Activated CD8-positive, alpha-beta memory T cell treated with anti-CD3 and anti-CD28 coated beads, Interleukin-2, amount 50 U/mL, for 1 hour (primary cell): ENCODE measurements at regions not wholly inside any gene's neighbourhood (a gene's known extent, or its start where the extent isn't known, plus 50 kb on each side); places are given as distances from the start of the nearest gene placed in this dataset.

Experiments used
- DNase-seq: peaks from one replicate; pipeline ENCODE4 v3.0.0-alpha.2; 2020; ENCODE audit errors: extremely low read depth

DNA sequence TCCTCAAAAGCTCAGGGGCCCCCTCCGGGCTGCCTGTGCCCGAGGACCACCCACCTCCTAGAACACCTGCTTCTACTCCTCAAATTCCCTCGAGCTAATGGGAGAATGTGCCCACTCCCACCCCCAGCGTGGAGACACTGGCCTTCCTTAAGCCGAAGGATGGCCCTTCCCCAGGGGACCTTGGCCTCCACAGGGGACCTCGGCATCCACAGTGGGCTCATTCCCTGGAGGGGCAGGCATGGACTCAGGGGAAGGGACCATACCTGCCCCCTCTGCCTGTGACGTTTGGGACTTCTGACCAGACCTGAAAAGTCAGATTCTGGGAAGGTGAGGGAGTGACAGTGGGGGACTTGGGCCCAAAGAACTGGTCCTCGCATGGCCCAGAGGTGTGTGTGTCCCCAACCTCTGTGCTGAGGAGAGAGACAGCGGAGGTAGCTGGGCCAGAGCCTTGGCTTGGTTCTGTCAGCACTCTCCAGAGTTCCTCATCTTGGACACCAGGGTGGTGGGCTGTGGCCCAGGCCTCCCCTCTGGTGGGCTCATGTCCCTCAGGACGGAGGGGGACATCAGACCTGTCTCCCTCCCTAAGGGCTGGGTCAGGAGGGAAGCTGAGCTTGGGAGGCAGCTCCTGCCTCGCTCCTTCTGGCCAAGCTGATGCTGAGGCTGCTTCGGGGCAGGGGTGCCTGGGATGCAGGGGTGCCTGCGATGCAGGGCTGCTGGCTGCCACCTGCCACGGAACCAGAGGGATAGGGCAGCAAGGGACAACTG, 240.4 kb downstream of the HAUS1 start:
- no peak for DNase-seq

DNA sequence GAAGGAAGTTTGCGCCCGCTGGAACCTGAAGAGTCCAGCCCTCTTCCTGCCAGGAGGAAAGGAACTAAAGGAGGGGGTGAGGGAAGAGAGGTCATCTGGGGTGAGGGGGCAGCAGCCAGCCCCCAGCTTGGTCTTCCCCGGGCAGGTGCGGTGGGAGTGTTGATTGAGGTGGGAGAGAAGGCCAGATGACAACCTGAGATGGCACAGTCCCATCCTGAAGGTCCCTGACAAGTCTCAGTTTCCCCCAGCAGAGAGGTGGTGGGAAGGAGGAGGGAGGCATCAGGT, 240.9 kb downstream of the HAUS1 start:
- no peak for DNase-seq

DNA sequence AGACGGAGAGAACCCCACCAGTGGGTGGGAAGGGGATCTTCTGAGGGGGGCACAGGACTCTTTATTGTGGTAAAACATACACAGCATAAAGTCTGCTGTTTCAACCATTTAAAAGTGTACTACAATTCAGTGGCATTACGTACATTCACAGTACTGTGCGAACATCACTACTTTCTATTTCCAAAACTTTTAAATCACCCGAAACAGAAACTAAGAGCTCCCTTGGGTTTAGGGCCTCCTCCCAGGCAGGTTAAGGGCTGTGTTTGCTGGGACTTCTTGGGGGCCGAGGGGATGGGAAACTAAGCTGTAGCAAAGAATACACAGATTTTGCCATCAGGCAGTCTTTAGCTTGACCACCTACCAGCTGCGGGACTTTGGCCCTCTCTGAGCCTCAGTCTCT, 242.0 kb downstream of the HAUS1 start:
- DNase-seq: no peak

DNA sequence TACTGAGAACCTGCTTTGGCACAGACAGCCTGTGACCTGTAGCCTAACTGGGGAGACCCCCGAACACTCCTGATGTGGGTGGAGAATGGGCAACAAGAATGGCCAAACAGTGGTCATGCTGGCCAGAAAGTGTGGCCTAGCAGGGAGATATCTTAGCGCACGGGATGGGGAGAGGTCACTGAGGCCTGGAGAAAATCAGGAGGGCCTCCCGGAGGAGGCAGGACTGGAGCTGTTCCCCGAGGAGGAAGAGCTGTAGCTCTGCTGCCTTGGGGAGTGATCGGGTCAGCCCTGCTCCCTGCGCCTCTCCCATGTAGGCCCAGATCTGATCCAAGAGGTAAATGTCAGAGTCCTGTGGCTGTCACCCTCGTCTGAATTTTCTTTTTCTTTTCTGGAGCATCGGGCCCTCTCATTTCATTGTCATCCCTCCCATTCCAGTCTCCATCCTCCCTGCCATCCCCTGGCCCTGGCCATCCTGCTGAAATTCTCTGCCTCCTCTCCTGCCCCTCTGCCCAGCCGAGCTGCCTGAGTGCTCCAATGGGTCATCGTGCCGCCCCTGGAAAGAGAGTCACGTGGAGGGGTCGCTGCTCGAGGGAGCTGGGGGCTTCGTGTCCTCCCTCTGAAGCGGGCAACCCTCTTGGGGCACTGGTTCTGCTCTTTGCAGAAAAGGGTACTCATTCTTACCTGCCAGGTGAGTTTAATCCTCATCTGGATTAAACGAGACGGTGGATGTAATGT, 242.9 kb downstream of the HAUS1 start:
- no peak for DNase-seq

DNA sequence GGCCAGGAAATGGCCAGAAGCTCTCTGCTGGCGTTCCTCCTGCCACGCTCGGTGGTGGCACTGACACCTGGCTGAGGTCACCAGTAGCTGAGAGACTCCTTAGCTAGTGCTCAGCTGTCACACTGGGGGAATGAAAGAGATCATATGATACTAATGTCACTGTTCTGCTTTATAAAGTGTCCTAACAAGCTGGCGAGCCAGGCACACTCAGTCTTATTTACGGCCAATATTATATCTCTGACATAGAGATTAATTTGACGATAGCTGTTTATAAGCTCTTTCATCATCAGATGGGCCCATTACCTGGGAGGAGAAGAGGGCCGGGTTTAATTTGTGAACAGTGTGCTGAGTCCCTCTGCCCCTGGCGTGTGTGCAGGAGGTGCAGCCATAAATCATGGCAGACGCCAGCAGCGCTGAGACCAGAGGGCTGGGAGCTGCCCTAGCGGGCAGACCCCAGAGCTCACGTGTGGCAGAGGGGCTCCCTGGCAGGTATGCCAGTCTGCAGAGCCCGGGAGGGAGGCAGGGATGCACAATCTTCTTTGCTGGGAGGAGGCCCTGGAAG, 246.5 kb downstream of the HAUS1 start:
- no peak for DNase-seq

DNA sequence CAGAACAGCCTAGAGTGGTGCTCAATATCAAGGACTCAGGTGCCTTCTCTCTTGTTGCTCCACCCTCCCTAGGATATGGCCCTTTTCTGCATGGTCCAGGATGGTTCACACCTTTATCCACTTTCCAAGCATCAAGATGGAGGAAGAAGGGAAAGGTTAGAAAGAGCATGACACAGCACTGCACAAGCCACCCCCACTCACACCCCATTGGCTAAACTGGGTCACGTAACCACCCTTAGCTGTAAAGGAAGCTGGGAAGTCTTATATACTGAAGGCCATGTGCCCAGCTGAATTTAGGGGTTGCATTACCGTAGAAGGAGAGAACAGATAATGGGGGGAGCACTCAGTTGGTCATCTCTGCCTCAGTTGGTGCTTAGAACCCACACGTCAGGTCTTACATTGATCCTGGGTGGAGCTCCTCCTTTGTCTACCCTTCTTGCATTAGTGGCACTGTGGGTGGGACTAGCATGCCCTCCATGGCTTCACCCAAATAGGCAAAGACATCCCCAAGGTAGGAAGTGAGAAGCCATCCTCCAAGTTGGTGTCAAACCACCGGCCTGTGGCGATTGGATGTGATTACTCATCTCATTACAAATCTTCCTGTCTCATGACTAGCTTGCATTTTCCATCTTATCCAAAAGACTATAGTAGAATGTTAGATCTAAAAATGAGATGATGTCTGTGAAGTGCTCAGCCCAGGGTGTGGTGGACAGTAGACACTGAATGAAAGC, 248.5 kb downstream of the HAUS1 start:
- DNase-seq: no peak

DNA sequence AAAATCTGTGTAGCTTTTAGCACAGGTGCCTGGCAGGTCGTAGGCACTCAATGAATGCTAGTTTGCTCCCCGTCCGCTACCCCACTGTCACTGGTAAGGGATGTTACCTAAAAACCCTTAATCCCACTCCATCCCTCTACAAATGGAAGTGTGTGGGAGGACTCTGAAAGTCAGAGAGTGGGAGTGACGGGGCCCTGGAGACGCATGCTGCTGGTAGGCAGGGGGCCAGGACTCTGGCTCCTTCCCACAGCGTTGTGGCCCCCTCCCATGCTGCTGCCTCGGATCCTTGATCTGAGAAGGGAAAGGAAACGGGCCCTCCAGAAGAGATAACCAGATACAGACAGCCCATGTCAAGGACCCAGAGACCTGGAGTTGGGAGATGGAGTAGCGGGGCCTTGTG, 249.3 kb downstream of the HAUS1 start:
- no peak for DNase-seq

DNA sequence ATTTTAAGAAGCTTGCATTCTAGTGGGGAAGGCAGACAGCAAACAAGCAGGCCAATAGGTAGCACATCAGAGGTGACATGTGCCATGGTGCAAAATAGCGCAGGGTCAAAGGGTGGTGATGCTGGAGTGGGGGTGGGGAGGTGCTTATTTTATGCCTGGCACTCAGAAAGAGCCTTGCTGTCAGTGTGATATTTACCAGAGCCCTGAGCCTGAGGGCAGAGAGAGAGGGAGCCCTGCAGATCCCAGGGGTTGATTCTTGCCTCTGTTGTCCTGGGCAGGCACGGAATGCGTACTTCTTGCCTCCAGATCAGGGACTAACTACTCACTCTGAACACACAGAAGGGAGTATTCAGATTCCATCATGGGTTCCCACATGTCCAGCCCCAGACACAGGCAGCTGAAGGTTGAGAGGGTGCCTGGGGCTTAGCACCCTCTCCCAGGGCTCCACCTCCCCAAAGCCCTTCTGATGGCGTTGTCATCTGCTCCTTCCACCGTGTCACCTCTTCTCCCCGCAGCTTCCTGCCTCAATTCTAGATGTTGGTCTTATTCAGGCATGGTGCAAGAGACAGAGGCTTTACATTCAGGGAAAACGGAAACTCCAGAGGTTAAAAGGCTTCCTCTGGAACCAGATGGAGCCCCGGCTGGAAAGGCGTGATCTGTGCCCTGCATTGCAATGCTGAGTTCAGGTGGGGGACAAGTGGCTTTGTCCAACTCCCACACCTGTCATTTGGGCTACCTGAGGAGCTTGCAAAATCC, 252.3 kb downstream of the HAUS1 start:
- no peak for DNase-seq

DNA sequence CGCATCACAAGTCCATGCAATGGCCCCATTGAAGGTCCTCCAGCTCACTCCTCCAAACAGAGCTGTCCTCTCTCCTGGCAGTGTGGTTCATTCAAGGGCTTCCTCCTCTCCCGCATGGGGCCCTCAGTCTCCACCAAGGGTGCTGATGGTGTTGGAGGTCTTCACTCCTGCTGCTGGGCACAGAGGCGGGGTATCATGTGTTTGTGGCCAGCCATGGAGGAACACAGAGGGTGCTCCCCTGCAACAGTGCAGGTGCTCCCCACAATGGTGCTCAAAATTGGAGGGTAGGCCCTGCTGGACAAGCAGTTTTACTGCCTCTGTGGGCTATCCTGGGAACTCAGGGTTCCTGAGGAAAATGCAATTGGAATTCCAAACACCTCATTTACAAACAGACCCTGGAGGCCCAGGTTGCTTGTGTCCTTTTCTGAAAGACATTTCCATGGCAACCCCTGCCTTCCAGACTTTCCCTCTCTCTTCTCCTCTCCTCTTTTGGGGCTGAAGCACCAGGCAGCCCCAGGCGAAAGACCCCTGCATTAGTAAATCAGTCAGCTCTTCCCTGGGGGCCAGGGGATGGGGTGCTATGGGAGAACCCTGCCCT, 256.0 kb downstream of the HAUS1 start:
- DNase-seq: no peak

DNA sequence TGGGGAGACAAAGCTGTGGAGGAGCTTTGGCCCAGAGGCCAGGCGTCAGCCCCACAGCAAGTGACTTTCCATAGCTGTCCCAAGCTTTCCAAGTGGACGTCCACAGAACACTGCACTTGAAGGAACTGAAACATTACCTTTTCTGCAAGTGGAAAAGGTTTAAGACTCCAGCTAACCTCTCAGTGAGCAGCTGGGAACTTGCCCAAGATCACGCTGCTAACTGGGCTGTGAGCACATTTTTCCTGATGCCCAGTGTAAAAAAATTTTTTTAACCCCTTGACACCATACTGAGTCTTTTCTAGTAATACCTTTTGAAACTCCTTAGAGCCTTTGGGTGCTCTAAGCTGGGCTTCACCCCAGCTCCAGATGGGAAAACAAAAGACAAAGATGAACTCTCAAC, 256.7 kb downstream of the HAUS1 start:
- no peak for DNase-seq

DNA sequence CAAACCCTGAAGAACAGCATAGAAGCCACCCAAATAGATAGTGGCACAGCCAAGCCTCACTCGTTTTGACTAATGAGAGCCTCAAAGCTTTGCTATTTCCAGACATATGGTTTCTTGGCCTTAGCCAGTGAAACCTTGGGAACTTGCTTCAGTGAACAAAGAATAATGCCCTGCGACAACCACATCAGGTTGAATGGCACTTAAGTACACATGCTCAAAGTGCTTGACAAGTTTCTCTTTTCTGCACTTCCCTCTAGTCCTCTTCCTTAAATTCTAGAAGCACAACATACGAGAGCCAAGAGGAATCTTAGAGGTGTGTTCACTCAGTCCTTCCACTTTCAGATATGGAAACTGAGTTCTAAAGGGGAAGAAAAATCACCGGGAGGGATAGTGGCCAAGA, 258.3 kb downstream of the HAUS1 start:
- no peak for DNase-seq

DNA sequence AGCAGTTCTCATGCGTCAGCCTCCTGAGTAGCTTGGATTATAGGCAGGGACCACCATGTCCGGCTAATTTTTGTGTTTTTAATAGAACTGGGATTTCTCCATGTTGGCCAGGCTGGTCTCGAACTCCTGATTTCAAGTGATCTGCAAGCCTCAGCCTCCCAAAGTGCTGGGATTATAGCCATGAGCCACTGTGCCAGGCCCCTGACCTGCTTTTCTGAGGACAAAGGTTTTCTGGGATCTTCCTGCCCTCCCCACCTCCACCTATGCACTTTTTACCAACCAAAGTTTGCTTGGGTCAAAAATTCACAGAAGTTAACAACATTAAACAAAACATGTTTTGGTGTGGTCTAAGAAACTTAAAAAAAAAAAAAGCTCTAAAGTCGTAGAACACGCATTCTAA, 259.9 kb downstream of the HAUS1 start:
- DNase-seq: no peak

DNA sequence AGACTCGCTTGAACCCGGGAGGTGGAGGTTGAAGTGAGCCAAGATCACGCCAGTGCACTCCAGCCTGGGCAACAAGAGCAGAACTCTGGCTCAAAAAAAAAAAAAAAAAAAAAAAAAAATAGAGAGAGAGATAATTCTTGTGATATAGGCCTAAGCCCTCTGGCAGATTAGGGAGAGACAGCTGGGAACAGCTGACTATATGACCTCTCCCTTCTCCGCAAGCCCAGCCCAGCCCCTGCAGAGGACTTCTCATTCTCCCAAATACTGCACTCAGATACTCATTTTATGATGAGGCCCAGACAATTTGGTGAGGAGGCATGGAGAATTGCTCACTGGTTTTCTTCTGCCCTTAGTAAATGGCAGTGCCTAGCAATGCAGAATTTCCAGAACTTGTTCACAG, 262.0 kb downstream of the HAUS1 start:
- DNase-seq: no peak

DNA sequence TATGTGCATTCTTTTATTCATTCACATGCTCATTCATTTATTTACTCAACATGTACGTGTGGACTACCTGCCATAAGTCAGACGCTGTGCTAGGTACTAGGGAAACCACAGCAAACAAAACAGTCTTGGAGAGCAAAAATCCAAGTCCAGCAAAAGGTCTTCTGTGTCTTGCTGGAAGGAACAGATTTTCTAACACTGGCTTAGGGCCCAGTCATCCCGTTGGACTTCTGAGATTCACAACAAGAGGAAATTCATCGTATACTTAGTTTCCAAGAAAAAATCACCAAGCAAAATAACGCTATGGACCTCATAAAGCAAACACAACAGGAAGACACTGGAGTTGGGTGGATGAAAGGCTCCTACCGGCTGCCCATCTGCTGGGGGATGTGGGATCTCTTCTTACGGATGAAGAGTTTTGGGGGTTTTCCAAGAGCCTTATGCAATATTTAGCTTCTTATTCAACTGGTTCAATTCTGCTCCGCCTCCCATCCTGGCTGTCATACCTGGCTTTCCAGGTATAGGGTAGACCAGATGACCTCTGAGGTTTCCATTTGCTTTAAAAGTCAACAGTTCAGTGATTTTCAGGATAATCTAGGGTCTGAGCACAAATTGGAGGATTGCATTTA, 262.7 kb downstream of the HAUS1 start:
- DNase-seq: no peak

DNA sequence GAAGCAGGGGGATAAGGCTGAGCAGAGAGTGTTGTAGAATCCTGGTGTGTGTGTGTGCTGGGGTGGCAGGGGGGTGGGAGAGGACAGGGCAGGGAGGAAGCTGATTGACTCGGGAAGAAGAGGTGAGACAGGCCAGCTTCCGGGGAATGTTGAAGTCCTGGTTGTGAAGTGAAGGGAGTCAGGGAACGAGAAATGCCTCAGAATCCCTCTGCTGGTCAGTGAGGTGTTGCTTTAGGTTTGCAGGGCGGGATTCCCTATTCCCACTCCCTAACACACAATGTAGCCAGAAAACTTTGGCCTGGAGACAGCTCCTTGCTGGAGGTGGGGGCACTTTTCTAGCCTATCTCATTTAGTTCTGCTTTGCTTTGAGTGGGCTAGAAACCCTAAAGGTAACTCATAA, 265.1 kb downstream of the HAUS1 start:
- no peak for DNase-seq

DNA sequence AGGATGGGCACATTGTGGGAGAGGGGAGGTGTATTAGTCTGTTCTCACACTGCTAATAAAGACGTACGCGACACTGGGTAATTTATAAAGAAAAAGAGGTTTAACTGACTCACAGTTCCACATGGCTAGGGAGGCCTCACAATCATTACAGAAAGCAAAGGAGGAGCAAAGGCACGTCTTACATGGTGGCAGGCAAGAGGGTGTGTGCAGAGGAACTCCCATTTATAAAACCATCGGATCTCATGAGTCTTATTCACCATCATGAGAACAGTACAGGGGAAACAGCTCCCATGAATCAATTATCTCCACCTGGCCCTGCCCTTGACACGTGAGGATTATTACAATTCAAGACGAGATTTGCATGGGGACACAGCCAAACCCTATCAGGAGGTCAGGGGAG, 266.7 kb downstream of the HAUS1 start:
- DNase-seq: no peak

DNA sequence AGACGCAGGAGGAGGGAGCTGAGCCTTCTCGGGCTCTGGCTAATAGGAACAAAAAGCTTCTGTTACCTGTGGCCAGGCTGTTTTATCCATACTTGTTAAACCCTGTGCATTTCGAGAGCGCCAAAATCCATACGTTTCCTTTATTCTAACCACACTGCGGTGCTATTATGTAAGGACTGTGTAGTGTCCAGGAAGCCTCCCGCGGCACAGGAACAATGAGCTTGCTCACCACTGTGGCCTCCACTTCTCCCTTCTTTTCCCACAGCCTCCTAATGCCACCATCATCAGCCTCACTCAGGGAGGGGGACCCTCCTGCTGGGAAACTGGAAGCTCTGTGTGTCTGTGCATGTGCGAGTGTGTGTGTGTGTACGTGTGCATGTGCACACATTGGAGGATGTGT, 268.5 kb downstream of the HAUS1 start:
- DNase-seq: no peak

DNA sequence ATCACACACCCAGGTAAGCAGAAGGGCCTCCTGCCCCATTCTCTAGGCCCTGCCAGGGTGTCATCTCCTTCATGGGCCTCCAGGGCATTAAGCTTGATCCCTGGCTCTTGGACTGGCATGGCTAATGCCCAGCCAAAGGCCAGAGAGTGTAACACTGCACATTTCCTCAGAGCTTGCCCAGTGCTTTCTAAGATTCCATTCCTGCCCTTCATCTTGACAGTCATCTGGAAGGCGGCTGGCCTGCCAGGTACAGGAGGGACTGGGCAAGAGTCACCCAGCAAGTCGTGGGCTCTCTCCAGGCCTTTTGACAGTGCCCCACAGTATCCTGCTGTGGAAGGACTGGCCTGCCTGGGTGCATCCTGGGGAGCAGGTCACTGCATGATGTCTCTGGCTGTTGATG, 268.9 kb downstream of the HAUS1 start:
- DNase-seq: no peak

DNA sequence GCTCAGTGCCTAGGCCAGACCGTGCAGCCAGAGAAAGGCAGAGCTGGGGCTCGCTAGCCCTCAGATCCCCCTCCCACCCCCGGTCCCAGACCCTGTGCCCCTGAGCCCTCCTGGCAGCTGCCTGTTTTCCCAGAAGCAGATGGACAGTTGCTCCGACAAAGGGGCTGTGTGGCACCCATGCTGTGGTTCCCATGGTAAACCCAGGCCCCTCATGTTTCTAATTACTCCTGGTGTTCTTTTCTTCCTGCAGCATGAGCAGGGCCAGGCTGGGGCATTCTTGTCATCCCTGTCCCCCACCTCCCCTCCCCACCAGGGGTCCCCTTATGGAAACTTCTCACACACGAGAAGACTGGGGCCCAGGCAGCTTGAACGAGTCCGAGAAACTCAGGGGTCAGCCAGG, 269.6 kb downstream of the HAUS1 start:
- no peak for DNase-seq

DNA sequence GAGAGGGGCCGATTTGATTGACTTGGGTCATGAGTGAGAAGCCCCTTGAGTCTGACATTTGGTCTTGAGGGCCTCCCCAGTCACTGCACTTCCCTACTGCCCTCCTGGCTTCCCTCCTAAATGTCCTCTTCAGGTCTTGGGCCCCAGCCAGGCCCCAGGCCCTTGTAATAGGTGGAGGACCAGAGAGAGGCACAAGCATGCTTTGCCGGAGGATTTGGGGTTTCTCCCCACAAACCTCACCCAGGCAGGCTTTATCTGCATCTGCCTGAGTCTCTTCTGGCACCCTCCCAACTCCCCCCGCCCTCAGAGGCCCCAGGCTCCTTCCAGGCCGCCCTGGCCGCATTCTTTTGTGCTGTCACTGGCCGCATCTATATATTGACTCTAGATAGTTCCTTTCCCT, 270.7 kb downstream of the HAUS1 start:
- no peak for DNase-seq

DNA sequence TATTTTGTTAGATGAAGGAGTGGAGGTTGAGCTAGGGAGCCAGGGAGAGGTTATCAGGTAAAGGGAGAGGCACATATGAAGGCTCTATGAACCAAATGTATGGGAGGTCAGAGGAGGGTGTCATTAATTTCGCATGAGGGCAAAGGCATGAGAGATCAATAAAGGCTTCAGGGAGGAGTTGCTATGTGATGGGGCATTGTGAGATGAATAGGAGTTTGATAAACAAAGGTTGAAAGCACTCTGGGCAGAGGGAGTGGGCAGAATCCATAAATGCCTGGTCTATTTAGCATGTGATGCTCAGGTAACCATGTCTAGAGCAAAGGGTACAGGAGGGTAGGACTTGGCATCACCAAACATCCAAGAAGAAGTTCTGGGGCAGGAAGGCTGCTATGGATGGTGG, 273.4 kb downstream of the HAUS1 start:
- DNase-seq: no peak
